Stimulated activated naive B cell treated with anti-CD40 and anti-IgM and Interleukin-4, amounts not matched to agents 10 μg/mL and 1 μg/mL and 100 μg/mL, for 72 hours (primary cell): ENCODE measurements at regions not wholly inside any gene's neighbourhood (a gene's known extent, or its start where the extent isn't known, plus 50 kb on each side); places are given as distances from the start of the nearest gene placed in this dataset.

Source experiments
- ATAC-seq, 2 donors: fragments of 150-1000 bp; cut with Tn5 transposase; replicated peaks; 2 replicates each; pipeline ENCODE4 v1.10.0; 2021; ENCODE audit warnings: moderate library complexity in 1 of 2
- DNase-seq: peaks from one replicate; pipeline ENCODE4 v3.0.0; 2021
- H3K27ac Mint-ChIP-seq: one replicate; pipeline ENCODE4 v1.8.0; 2022; ENCODE audit warnings: mild to moderate bottlenecking, mixed read lengths
- H3K27me3 Mint-ChIP-seq, 2 donors: one replicate each; pipeline ENCODE4 v1.8.0; 2022; ENCODE audit warnings: mixed read lengths in 2 of 2
- H3K36me3 Mint-ChIP-seq, 2 donors: one replicate each; pipeline ENCODE4 v1.8.0; 2022; ENCODE audit warnings: mixed read lengths in 2 of 2, mild to moderate bottlenecking in 1 of 2
- H3K4me1 Mint-ChIP-seq, 2 donors: one replicate each; pipeline ENCODE4 v1.8.0; 2022; ENCODE audit warnings: mixed read lengths in 2 of 2, mild to moderate bottlenecking in 1 of 2
- H3K4me3 Mint-ChIP-seq, 2 donors: one replicate each; pipeline ENCODE4 v1.8.0; 2022; ENCODE audit warnings: mild to moderate bottlenecking in 2 of 2, mixed read lengths in 2 of 2, moderate library complexity in 1 of 2
- H3K9me3 Mint-ChIP-seq, 2 donors: one replicate each; pipeline ENCODE4 v1.8.0; 2022; ENCODE audit warnings: mixed read lengths in 2 of 2, mild to moderate bottlenecking in 1 of 2

DNA sequence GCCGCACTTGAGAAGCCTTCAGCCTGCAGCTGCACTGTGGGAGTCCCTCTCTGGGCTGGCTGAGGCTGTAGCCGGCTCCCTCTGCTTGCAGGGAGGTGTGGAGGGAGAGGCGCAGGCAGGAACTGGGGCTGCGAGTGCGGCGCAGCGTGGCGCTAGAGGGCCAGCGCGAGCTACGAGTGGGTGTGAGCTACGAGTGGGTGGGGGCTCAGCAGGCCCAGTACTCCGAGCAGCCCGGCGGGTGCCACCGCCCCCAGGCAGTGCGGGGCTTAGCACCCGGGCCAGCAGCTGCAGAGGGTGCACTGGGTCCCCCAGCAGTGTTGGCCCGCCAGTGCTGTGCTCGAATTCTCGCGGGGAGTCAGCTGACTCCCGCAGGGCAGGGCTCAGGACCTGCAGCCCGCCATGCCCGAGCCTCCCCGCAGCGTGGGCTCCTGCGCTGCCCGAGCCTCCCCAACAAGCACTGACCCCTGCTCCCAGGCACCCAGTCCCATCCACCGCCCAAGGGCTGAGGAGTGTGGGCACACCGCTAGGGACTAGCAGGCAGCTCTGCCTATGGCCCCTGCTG lies 1620.1 kb downstream of the BRINP3 start:
- Mint-ChIP-seq H3K27ac (no peak overlapping the region), H3K4me3 (no peak overlapping the region), H3K36me3 (no peaks in the 10 kb centered on the region), H3K27me3 (no peaks in the 10 kb centered on the region), H3K9me3 (peaks cover 4% of the 10 kb centered on the region in 2 donors), H3K4me1 (no peaks in the 10 kb centered on the region)
- ATAC-seq (no peak), DNase-seq (no peak)

DNA sequence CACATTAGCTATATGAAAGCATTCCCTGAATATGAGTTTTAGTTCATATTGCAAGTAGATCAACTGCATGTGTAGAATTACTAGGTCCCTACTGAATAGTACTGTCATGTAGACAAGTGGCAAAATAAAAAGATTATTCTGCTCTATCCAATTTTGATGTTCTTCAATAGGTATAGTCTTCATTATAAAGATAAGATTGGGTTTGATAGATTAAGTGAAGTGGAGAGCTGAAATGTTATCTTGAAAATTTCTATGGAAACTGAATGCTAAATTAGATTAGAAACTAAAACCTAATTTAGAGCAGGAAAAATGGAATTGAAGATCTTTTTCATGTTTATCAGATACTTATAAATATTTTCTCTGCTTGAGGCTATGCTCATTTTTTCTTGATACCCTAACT lies 1610.0 kb downstream of the BRINP3 start:
- Mint-ChIP-seq H3K4me3 (no peak overlapping the region), H3K4me1 (no peaks in the 10 kb centered on the region), H3K9me3 (peaks cover 3 to 5% of the 10 kb centered on the region in 2 donors), H3K36me3 (no peaks in the 10 kb centered on the region), H3K27me3 (no peaks in the 10 kb centered on the region), H3K27ac (no peak overlapping the region)
- ATAC-seq (no peak), DNase-seq (no peak)

DNA sequence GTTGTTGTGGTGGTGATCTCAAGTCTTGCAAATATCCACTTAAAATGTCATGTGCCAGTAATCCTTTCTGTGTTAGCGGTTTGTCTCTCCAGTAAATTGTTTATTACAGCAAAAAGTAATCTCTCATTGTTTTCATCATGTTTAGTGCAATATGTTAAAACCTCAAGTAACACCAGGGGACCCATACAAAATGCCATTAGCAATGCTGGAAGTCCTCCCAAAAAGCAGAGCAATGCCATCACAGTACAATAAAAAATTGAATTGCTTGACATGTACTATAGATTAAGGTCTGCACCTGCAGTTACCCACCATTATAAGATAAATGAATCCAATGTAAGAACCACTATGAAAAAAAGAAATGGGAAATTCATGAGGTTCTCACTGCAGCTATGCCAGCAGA lies 1606.5 kb downstream of the BRINP3 start:
- Mint-ChIP-seq H3K27ac (no peak overlapping the region), H3K27me3 (no peaks in the 10 kb centered on the region), H3K4me3 (no peak overlapping the region), H3K4me1 (no peaks in the 10 kb centered on the region), H3K9me3 (peaks cover 0 to 5% of the 10 kb centered on the region in 2 donors), H3K36me3 (no peaks in the 10 kb centered on the region)
- no peak for ATAC-seq
- DNase-seq, result no peak

DNA sequence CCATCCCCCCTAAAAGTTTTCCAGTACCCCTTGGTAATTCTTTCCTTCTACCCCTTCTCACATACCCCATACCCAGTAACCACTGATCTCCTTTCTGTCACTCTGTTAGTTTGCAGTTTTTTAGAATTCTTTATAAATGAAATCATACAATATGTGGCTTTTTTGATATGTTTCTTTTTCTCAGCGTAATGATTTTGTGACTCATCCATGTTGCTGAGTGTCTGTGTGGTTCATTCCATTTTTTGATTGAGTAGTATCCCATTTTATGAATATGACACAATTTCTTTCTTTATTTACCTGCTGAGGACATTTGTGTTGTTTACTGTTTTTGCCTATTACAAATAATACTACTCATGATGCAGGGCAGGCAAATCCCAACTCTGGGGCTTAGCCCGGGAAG lies 1605.3 kb downstream of the BRINP3 start:
- Mint-ChIP-seq H3K4me3 (no peak overlapping the region), H3K27me3 (no peaks in the 10 kb centered on the region), H3K9me3 (peaks cover 0 to 7% of the 10 kb centered on the region in 2 donors), H3K4me1 (no peaks in the 10 kb centered on the region), H3K27ac (no peak overlapping the region), H3K36me3 (no peaks in the 10 kb centered on the region)
- no peak for DNase-seq
- ATAC-seq, result no peak

DNA sequence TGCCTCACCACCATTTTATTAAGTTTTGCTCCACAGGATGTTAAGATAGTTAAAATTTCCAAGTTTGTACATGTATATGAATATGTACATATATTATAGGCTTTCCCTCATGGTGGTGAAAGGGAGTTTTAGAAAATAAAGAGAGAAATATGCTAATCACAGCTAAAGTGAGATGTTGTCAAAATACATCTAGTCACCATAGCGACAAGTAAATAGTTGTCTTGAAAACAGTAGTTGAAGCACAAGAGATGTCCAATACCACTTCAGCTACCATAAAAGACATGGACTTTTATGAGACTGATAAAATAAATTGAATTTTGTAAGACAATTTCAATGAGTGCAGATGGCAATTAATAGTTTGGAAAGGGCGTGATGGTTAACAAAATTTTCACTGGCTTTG lies 1600.0 kb downstream of the BRINP3 start:
- no peak overlapping the region for H3K27ac Mint-ChIP-seq
- no peaks in the 10 kb centered on the region for H3K36me3 Mint-ChIP-seq
- ATAC-seq (no peak), DNase-seq (no peak)
- peaks cover 0 to 6% of the 10 kb centered on the region in 2 donors for H3K9me3 Mint-ChIP-seq
- no peaks in the 10 kb centered on the region for H3K27me3 Mint-ChIP-seq
- H3K4me1 Mint-ChIP-seq, result no peaks in the 10 kb centered on the region
- H3K4me3 Mint-ChIP-seq, result no peak overlapping the region

DNA sequence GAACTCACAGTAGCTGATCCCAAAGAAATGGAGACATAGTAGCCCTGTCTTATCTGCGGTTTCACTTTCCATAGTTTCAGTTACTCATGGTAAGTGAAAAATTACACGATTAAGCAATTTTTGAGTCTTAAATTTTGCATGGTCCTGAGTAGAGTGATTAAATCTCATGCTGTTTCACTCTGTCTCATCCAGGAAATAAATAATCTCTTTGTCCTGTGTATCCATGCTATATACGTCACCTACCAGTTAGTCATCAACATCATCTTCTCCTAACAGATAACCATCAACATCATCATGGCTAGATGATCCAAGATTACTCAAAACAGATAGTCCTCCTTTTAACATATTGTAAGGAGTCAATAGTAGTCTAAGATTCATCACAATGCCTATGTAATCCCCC lies 1589.3 kb downstream of the BRINP3 start:
- ATAC-seq, result no peak

DNA sequence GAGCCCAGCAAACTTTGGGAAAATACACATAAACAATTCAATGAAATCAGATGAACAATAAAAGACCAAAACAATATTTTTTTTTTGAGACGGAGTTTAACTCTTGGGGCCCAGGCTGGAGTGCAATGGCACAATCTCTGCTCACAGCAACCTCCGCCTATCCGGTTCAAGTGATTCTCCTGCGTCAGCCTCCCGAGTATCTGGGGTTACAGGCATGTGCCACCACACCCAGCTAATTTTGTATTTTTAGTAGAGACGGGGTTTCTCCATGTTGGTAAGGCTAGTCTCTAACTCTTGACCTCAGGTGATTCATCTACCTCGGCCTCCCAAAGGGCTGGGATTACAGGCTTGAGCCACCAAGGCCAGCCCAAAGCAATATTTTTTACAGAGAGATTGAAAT lies 1588.5 kb downstream of the BRINP3 start:
- Mint-ChIP-seq H3K4me1 (no peaks in the 10 kb centered on the region), H3K4me3 (no peak overlapping the region), H3K27ac (no peak overlapping the region), H3K36me3 (no peaks in the 10 kb centered on the region), H3K9me3 (peaks cover 0 to 5% of the 10 kb centered on the region in 2 donors), H3K27me3 (no peaks in the 10 kb centered on the region)
- DNase-seq (no peak), ATAC-seq (no peak)

More for the DNA sequence above, 1589.3 kb downstream of the BRINP3 start:
- H3K4me3 Mint-ChIP-seq, result no peak overlapping the region
- peaks cover 0 to 6% of the 10 kb centered on the region in 2 donors for H3K9me3 Mint-ChIP-seq
- H3K27ac Mint-ChIP-seq, result no peak overlapping the region
- H3K4me1 Mint-ChIP-seq, result no peaks in the 10 kb centered on the region
- H3K27me3 Mint-ChIP-seq, result no peaks in the 10 kb centered on the region
- H3K36me3 Mint-ChIP-seq, result no peaks in the 10 kb centered on the region
- DNase-seq, result no peak

DNA sequence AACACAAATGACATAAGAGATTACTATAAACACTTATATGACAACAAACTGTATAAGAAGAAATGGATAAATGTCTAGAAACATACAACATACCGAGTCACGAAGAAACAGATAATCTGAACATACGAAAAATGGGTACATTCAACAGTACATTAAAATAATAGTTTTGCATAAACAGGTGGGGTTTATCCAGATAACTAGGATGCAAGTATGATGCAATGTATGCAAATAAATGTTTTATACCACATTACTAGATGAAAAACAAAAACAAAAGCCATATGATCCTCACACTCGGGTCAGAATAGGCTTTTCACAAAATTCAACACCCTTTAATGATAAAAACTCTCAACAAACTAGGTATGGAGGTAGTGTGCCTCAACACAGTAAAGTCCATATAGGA lies 1585.7 kb downstream of the BRINP3 start:
- Mint-ChIP-seq H3K27me3 (no peaks in the 10 kb centered on the region), H3K9me3 (peaks cover 0 to 6% of the 10 kb centered on the region in 2 donors), H3K36me3 (no peaks in the 10 kb centered on the region)

DNA sequence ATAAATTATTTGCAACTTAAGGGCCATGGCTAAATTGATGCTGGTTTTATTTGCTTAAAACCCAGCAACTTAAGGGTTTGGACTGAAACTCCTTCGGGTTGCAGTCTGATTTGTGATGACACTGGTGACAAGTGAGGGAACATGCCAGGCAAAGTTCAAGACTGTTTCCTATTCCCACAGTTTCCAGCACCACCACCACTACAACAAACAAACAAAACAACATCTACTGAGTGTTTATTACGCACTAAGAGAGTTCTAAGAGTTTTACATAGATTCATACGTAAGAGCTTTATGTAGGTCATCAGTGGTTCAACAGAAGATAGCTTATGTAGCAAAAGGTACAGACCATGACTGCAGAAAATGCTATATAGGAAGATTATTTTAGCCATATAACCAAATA lies 1582.1 kb downstream of the BRINP3 start:
- DNase-seq (no peak), ATAC-seq (no peak)
- Mint-ChIP-seq H3K9me3 (peaks cover 8 to 9% of the 10 kb centered on the region in 2 donors), H3K27me3 (no peaks in the 10 kb centered on the region), H3K4me3 (no peak overlapping the region), H3K4me1 (no peaks in the 10 kb centered on the region), H3K27ac (no peak overlapping the region), H3K36me3 (no peaks in the 10 kb centered on the region)

More for the DNA sequence above, 1585.7 kb downstream of the BRINP3 start:
- H3K4me1 Mint-ChIP-seq, result no peaks in the 10 kb centered on the region
- H3K4me3 Mint-ChIP-seq, result no peak overlapping the region
- no peak overlapping the region for H3K27ac Mint-ChIP-seq
- DNase-seq (no peak), ATAC-seq (no peak)

DNA sequence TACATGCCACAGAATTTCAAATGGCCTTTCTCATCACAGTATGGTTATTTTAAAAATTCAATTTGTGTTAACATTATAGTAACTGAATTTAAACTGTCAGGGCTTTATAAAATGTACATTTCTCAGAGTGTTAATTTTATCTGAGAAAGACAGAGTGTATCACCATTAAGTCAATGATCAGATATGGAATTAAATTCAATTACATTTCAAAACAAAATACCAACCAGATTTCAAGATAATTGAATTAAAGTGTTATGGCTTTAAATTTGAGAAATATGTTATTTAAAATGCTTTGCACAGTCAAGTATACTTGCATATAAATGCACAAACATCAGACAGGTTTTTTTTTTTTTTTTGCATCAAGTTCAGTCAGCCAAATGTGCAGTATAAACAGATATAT lies 1574.4 kb downstream of the BRINP3 start:
- H3K27me3 Mint-ChIP-seq, result no peaks in the 10 kb centered on the region
- H3K27ac Mint-ChIP-seq, result no peak overlapping the region
- no peak overlapping the region for H3K4me3 Mint-ChIP-seq
- no peaks in the 10 kb centered on the region for H3K36me3 Mint-ChIP-seq
- no peak for DNase-seq
- H3K4me1 Mint-ChIP-seq, result no peaks in the 10 kb centered on the region
- H3K9me3 Mint-ChIP-seq, result peaks cover 0 to 3% of the 10 kb centered on the region in 2 donors
- no peak for ATAC-seq

DNA sequence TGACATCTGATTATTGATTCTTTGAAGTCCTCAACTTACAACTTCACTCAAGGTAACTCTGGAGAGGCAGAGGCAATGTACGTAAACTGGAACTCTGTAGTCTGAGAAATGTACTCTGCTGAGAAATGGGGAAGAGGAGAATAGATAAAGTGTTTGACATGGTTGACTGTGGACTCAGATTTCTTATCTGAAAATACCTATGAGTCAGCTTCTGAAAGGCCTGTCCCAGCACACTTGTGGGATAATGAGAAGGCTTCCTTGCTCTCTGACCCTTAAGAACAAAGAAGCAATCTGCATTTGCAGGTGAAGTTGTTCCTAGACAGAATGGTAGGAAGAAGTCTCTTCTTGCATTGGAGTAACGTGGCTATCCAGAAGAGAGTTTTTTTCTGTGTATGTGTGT lies 1573.5 kb downstream of the BRINP3 start:
- Mint-ChIP-seq H3K9me3 (peaks cover 0 to 3% of the 10 kb centered on the region in 2 donors), H3K27ac (no peak overlapping the region), H3K27me3 (no peaks in the 10 kb centered on the region), H3K4me3 (no peak overlapping the region), H3K4me1 (no peaks in the 10 kb centered on the region), H3K36me3 (no peaks in the 10 kb centered on the region)
- ATAC-seq (no peak), DNase-seq (no peak)

DNA sequence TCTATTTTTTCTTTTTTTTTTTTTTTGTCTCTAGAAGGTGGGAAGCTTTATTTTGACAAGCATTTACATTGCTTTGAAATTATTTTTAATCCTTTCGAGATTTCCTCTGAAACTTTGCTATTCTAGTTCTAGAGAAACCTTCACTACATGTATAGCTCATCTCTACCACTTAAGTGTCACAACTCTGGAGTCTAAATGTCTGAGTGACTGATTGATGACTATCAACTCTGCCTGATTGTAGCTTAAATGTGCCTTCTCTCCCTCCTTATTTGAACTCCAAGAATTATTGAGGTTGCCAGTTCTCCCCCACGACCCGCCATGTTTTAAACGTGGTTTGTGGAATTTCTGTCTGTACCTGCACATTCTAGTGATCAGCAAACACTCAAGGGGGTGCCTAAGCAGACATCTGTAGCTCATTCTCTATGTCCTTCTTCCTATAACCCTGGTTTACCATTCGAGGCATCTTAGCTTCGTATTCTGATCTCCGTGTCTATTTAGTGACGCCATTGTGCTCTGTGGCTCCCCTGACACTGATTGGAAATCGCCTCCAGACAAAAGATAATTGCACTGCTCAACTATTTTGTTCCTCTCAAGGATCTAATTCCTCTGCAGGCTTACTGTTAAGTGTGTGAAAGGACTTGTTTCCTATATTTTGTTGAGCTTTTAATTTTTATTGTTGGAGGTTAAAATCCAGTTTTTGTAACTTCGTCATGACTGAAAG lies 1570.6 kb downstream of the BRINP3 start:
- Mint-ChIP-seq H3K4me3 (no peak overlapping the region), H3K27me3 (no peaks in the 10 kb centered on the region), H3K36me3 (no peaks in the 10 kb centered on the region), H3K4me1 (no peaks in the 10 kb centered on the region), H3K9me3 (peaks cover 0 to 1% of the 10 kb centered on the region in 2 donors), H3K27ac (no peak overlapping the region)
- DNase-seq (no peak), ATAC-seq (no peak)

DNA sequence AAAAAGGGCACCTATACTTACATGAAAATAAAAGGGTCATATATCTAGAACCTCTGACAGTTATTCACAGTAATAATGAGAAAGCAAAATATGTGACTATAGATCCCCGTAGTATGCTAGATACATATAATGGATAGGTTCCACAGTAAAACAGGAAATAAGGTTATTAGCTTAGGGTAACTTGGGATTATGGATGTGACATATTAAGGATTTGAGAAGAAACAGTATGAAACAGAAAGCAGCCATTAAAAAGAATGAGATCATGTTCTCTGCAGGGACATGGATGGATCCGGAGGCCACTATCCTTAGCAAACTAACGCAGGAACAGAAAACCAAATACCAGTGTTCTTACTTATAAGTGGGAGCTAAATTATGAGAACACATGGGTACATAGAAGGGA lies 1547.3 kb downstream of the BRINP3 start:
- no peak overlapping the region for H3K27ac Mint-ChIP-seq
- no peak overlapping the region for H3K4me3 Mint-ChIP-seq
- no peaks in the 10 kb centered on the region for H3K36me3 Mint-ChIP-seq
- H3K9me3 Mint-ChIP-seq, result peaks cover 0 to 2% of the 10 kb centered on the region in 2 donors
- H3K4me1 Mint-ChIP-seq, result no peaks in the 10 kb centered on the region
- H3K27me3 Mint-ChIP-seq, result no peaks in the 10 kb centered on the region
- DNase-seq (no peak), ATAC-seq (no peak)

DNA sequence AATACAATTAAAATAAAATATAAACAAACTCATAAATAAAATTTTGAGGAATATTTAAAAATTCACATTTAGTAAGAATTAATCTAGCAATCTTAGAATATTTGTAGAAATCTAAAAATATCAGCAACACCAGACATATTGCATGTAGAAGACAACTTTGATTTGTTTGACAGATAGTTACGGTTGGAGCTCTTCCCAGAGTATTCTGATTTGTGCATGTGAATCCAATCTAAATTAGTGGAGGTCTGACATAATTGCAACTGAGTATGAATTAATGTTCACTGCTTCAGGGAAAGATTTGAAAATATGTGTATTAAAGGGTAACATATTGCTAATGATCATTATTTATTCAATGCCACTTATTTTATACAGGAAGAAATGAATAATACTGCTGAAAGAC lies 1546.2 kb downstream of the BRINP3 start:
- Mint-ChIP-seq H3K36me3 (no peaks in the 10 kb centered on the region), H3K27ac (no peak overlapping the region), H3K27me3 (no peaks in the 10 kb centered on the region), H3K9me3 (peaks cover 0 to 2% of the 10 kb centered on the region in 2 donors), H3K4me1 (no peaks in the 10 kb centered on the region), H3K4me3 (no peak overlapping the region)
- ATAC-seq (no peak), DNase-seq (no peak)

DNA sequence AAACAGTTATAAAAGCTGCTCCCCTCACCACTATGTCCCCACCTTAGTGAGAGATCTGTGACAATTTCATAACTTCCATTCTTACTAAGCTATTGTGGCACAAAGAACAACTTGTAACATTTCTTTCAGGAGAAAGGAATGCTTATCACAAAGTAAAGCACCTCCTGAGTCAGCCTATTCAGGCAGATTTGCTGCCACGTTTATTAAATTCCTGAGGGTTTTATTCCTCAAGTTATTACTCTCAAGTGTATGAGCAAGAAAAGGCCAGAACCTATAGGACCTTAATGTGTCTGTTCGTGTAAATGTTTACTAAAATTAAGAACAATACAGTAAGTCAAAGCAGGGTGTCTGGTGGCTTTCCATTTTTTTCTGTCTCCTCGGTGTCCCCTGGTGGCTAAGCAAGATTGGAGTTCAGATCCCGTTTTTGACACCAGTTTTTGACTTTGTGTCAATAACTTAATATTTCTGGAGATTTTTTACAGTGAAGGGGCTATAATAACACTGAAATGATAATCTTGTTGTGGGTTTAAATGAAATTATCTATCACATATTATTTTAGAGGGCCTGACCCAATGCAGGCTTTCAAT lies 1539.6 kb downstream of the BRINP3 start:
- Mint-ChIP-seq H3K27ac (no peak overlapping the region), H3K4me3 (no peak overlapping the region), H3K4me1 (no peaks in the 10 kb centered on the region), H3K9me3 (no peaks in the 10 kb centered on the region), H3K36me3 (no peaks in the 10 kb centered on the region), H3K27me3 (no peaks in the 10 kb centered on the region)
- ATAC-seq, result no peak
- no peak for DNase-seq
